ENCODE measurements at regions not wholly inside any gene's neighbourhood (a gene's known extent, or its start where the extent isn't known, plus 50 kb on each side); places are given as distances from the start of the nearest gene placed in this dataset.

DNA sequence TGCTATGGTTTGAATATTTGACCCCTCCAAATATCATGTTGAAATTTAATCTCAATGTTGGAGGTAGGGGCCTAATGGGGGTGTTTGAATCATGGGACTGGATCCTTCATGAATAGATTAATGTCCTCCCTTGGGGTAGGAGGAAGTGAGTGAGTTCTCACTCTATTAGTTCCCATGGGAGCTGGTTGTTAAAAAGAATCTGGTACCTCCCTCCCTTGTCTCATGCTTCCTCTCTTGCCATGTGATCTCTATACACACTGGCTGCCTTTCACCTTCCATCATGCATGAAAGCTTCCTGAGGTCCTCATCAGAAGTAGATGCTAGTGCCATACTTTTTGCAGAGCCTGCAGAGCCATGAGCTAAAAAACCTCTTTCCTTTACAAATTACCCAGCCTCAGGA, 177.7 kb upstream of the MCTP2 start:
- H3K4me1 Mint-ChIP-seq (ENCODE audit: low read depth): no peaks in the 10 kb centered on the region
- no peak overlapping the region for H3K27ac Mint-ChIP-seq
- H3K36me3 Mint-ChIP-seq (ENCODE audit: low read depth): no peaks in the 10 kb centered on the region
- no peaks in the 10 kb centered on the region for H3K9me3 Mint-ChIP-seq
- no peak overlapping the region for H3K4me3 Mint-ChIP-seq
- peaks cover 16% of the 10 kb centered on the region for H3K27me3 Mint-ChIP-seq

DNA sequence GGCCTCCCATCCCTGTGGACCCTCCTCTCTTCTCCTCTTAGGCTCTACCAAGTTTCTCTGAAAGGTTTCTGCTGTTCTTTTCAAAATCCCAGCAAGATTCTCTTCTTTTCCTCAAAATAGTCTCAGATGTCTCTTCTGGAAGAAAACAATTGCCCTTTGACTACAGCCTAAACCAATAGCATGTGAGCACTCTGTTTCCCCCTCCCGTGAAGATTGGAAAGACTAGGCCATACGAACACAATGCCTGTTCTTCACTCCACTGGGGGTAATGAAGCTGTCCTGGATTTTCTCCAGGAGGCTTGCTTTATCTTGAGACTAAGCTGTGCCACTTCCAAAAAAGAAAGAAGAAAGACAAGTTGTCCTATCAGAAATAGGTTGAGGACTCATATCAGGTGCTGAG, 178.7 kb upstream of the MCTP2 start:
- no peaks in the 10 kb centered on the region for H3K36me3 Mint-ChIP-seq (ENCODE audit: low read depth)
- H3K4me3 Mint-ChIP-seq: no peak overlapping the region
- H3K27ac Mint-ChIP-seq: no peak overlapping the region
- no peaks in the 10 kb centered on the region for H3K9me3 Mint-ChIP-seq
- no peaks in the 10 kb centered on the region for H3K4me1 Mint-ChIP-seq (ENCODE audit: low read depth)
- H3K27me3 Mint-ChIP-seq: peaks cover 13% of the 10 kb centered on the region

DNA sequence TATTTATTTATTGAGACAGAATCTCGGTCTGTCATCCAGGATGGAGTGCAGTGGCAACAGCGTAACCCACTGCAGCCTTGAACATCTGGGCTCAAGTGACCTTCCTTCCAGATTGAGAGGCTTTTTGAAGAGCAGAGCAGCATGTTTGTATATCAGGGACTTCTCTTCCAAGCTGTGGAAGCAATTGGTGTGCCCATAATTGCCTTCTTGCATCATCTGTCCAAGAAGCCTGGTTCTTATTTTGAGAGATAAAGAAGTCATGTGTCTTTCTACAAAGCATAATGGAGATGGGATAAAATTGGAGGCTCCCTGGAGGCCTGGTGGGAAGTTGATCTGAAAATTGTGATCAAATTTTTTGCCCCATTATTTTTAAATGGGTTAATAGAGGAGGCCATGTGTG, 183.8 kb upstream of the MCTP2 start:
- H3K9me3 Mint-ChIP-seq: peaks cover 4% of the 10 kb centered on the region

DNA sequence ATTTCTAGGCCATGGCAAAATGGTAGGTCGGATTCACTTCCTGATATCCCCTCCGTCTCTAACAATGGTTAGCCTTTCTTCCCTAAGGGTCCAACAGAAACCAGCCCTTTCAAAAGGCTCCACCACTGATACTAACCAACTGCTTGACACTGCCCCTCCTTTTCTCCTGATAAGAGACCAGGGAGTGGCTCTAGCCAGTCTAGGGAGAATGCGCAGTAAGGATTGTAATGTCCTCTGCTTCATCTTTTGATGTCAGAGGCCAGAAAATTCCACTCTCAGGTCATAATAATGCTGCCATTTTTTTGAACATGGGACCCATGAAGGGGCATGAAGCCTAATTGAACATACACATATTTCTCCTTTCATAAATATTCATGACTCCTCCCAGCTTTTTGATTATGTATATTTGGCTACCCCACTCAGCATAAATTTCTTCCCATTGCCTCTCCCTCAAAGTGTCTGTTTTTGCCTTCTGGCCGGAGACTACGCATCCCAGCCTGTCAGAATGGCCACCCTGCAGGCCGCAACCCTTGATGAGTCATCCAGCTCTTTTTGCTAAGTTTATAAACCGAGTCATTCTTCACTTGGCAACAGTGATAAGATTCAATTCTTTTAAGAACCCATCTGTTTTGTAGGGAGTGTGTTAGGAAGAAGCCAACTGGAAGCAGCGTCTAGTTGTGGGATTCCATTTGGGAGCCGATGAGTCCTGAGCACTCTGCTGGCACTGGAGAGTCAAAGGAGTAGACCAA, 189.0 kb upstream of the MCTP2 start:
- peaks cover 5% of the 10 kb centered on the region for H3K27me3 Mint-ChIP-seq
- no peaks in the 10 kb centered on the region for H3K4me1 Mint-ChIP-seq (ENCODE audit: low read depth)
- no peak overlapping the region for H3K27ac Mint-ChIP-seq
- H3K36me3 Mint-ChIP-seq (ENCODE audit: low read depth): no peaks in the 10 kb centered on the region
- H3K4me3 Mint-ChIP-seq: no peak overlapping the region
- H3K9me3 Mint-ChIP-seq: peaks cover 8% of the 10 kb centered on the region

More for the DNA sequence above, 183.8 kb upstream of the MCTP2 start:
- Mint-ChIP-seq H3K27ac (no peak overlapping the region), H3K4me3 (no peak overlapping the region), H3K4me1 (ENCODE audit: low read depth) (no peaks in the 10 kb centered on the region), H3K36me3 (ENCODE audit: low read depth) (no peaks in the 10 kb centered on the region), H3K27me3 (peaks cover 4% of the 10 kb centered on the region)

DNA sequence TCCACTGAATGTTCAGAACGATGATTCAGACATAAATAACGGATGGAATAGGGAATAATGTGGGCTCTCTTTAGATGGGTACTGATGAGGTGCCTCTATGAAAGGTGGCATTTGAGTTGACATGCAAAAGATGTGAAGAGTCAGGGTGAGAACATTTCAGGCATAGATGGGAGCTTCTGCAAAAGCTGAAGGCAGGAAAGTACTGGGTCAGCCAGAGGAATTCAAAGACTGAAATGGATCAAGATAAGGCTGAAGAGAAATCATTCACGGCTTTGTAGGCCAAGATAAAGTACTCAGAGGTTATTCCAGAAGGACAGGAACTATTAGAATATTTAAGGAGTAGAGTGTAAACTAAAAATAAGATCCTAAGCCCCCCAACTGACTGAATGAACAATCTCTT, 189.6 kb upstream of the MCTP2 start:
- no peak overlapping the region for H3K4me3 Mint-ChIP-seq
- no peak overlapping the region for H3K27ac Mint-ChIP-seq
- peaks cover 5% of the 10 kb centered on the region for H3K27me3 Mint-ChIP-seq
- peaks cover 8% of the 10 kb centered on the region for H3K9me3 Mint-ChIP-seq
- H3K4me1 Mint-ChIP-seq (ENCODE audit: low read depth): no peaks in the 10 kb centered on the region
- no peaks in the 10 kb centered on the region for H3K36me3 Mint-ChIP-seq (ENCODE audit: low read depth)

DNA sequence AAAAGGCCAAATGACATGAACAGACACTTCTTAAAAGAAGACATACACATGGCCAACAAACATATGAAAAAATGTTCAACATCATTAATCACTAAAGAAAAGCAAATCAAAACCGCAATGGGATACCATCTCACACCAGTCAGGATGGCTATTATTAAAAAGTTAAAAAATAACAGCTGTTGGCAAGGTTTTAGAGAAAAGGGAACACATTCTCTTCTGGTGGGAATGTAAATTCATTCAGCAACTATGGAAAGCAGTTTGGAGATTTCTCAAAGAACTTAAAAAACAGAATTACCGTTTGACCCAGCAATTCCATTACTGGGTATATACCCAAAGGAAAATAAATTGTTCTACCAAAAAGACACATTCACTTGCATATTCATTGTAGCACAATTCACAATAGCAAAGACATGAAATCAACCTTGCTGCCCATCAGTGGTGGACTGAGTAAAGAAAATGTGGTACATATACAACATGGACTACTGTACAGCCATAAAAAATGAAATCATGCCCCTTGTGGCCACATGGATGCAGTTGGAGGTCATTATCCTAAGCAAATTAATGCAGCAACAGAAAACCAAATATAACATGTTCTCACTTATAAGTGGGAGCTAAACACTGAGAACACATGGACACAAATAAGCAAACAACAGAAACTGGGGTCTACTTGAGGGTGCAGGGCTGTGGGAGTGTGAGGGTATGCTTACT, 190.7 kb upstream of the MCTP2 start:
- H3K4me1 Mint-ChIP-seq (ENCODE audit: low read depth): no peaks in the 10 kb centered on the region
- H3K27ac Mint-ChIP-seq: no peak overlapping the region
- peaks cover 5% of the 10 kb centered on the region for H3K27me3 Mint-ChIP-seq
- H3K9me3 Mint-ChIP-seq: peaks cover 6% of the 10 kb centered on the region
- no peak overlapping the region for H3K4me3 Mint-ChIP-seq
- H3K36me3 Mint-ChIP-seq (ENCODE audit: low read depth): no peaks in the 10 kb centered on the region

DNA sequence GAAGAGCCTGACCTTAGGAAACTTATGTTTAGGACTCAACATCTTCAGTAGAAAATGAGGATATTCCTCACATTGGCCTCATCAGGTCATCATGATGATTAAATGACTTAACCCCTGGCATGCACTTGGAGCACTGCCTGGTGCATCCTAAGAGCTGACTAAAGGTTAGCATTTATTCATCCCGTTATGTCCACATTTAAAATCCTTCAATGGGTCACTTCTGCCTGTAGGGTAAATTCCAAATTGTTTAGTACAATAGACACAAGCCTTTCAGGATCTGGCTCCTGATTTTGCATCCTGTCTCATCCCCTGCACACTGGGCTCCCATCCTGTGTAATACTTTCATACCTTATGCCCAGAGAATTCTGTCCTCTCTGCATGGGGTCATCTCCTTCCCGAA, 195.2 kb upstream of the MCTP2 start:
- Mint-ChIP-seq H3K4me1 (ENCODE audit: low read depth) (no peaks in the 10 kb centered on the region), H3K27me3 (peaks cover 14% of the 10 kb centered on the region), H3K9me3 (peaks cover 4% of the 10 kb centered on the region), H3K4me3 (no peak overlapping the region), H3K36me3 (ENCODE audit: low read depth) (no peaks in the 10 kb centered on the region), H3K27ac (no peak overlapping the region)

DNA sequence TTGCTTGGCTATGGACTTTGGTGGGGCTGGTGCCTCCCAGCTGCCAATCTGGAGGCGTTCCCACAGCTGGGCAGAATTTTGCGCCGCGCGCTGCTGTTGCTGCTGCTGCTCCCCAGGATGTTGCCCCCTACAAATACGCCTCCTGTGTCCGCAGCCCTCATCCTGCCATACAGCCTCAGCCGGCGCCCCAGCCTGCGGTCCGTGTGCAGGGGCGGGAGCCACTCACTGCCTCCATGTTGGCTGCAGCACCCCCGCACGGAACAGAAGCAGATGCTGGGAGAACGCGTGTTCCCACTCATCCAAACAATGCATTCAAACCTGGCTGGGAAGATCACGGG, 197.7 kb upstream of the MCTP2 start:
- no peak overlapping the region for H3K4me3 Mint-ChIP-seq
- H3K4me1 Mint-ChIP-seq (ENCODE audit: low read depth): no peaks in the 10 kb centered on the region
- no peak overlapping the region for H3K27ac Mint-ChIP-seq
- H3K9me3 Mint-ChIP-seq: peaks cover 4% of the 10 kb centered on the region
- no peaks in the 10 kb centered on the region for H3K36me3 Mint-ChIP-seq (ENCODE audit: low read depth)
- H3K27me3 Mint-ChIP-seq: peaks cover 14% of the 10 kb centered on the region

DNA sequence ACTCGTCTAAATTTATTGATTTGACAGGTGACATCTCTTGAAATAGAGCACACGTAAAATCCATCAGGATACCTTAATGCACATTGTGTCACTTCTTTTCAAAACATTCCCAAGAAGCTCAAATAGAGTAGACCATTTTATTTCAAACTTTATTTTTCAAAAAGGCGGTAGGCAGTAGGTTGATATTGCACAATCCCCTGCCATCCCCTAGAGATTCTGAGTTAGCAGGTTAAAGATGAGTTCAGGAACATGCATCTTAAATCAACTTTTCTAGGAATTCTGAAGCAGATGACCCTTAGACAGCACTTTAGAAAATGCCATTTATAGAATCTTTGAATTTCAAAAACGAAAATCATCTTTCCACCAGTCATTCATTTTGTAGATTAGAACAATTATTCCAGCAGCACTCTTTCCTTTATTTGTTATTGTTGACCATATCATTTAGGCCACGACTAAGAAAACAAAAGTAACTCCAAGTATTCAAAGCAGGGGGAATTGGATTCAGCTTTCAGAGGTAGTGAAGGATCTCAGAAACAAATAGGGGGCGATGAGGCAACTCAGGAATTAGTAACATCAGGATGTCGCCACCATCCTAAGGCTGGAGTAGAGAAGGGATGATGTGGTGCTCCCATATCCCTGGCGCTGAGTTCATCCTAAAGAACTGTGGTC, 198.2 kb upstream of the MCTP2 start:
- Mint-ChIP-seq H3K27ac (no peak overlapping the region), H3K4me1 (ENCODE audit: low read depth) (no peaks in the 10 kb centered on the region), H3K4me3 (no peak overlapping the region), H3K36me3 (ENCODE audit: low read depth) (no peaks in the 10 kb centered on the region), H3K27me3 (peaks cover 11% of the 10 kb centered on the region), H3K9me3 (peaks cover 2% of the 10 kb centered on the region)

DNA sequence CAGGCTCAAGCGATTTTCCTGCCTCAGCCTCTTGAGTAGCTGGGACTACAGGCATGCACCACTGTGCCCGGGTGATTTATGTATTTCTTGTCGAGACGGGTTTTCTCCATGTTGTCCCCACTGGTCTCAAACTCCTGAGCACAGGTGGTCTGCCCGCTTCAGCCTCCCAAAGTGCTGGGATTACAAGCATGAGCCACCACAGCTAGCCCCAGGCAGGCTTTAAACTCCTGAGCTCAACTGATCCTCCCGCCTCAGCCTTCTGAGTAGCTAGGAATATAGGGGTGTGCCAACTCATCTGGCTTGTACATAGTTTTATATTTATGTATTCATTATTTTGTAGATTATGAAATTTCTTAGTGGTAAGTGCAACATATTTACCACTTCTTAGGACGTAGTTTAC, 198.8 kb upstream of the MCTP2 start:
- peaks cover 13% of the 10 kb centered on the region for H3K27me3 Mint-ChIP-seq

DNA sequence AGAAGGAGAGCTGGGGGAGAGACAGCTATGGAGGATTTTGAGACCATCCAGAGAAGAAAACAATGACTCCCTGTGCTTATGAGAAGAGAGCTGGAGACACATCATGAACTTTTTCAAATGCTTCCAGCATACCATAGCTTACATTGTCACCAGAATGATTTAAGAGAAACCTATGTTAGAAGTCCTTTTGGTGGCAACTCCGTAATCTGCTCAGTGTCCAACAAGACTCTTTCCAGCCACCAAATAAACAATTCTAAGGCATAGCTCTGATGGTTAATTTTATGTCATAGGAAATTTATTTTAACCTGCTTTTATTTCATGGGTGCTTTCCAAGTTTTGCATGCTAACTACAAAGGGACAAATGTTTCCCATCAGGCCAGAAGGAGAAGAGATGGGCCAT, 200.3 kb upstream of the MCTP2 start:
- Mint-ChIP-seq H3K27me3 (peaks cover 14% of the 10 kb centered on the region), H3K4me1 (ENCODE audit: low read depth) (no peaks in the 10 kb centered on the region), H3K9me3 (no peaks in the 10 kb centered on the region), H3K4me3 (no peak overlapping the region), H3K36me3 (ENCODE audit: low read depth) (no peaks in the 10 kb centered on the region), H3K27ac (no peak overlapping the region)

More for the DNA sequence above, 198.8 kb upstream of the MCTP2 start:
- H3K27ac Mint-ChIP-seq: no peak overlapping the region
- H3K4me1 Mint-ChIP-seq (ENCODE audit: low read depth): no peaks in the 10 kb centered on the region
- H3K4me3 Mint-ChIP-seq: no peak overlapping the region
- no peaks in the 10 kb centered on the region for H3K9me3 Mint-ChIP-seq
- H3K36me3 Mint-ChIP-seq (ENCODE audit: low read depth): no peaks in the 10 kb centered on the region

DNA sequence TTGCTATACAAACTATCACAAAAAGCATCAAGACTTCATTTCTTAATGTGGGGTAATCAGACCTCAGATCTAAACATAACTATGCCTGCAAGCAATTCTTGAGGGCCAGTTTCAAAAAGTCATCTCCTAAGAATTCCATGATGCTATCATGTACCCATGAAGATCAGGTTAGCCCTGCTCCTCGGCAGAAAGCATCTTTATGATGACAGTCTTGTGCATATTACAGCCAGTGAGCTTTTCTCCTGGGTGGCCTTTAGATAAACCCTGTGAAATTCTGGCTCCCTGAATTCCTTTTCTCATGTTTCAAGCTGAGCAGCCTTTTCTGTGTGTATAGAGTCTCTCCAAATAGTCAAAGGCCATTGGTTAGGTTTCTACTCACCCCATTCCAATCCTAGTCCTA, 201.9 kb upstream of the MCTP2 start:
- Mint-ChIP-seq H3K27ac (no peak overlapping the region), H3K36me3 (ENCODE audit: low read depth) (no peaks in the 10 kb centered on the region), H3K9me3 (no peaks in the 10 kb centered on the region), H3K27me3 (peaks cover 17% of the 10 kb centered on the region), H3K4me3 (no peak overlapping the region), H3K4me1 (ENCODE audit: low read depth) (no peaks in the 10 kb centered on the region)

DNA sequence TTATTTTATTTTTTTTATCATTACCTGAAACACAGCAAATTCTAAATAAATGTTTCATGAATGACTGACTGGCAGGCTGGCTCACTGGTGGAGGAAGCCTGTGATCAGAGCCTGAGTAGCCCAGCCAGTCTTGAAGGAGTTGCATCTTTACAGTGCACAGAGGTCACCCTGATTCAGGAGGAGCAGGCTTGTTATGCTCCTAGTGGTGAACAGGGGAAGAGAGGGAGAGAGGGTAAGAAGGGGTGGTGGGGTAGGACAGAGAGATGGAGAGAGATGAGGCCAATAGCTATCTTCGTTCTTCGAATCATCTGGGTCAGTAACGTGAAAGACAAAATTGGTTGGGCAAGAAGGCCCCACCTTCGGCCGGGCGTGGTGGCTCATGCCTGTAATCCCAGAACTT, 202.6 kb upstream of the MCTP2 start:
- Mint-ChIP-seq H3K4me3 (no peak overlapping the region), H3K4me1 (ENCODE audit: low read depth) (no peaks in the 10 kb centered on the region), H3K9me3 (no peaks in the 10 kb centered on the region), H3K27ac (no peak overlapping the region), H3K27me3 (peaks cover 18% of the 10 kb centered on the region), H3K36me3 (ENCODE audit: low read depth) (no peaks in the 10 kb centered on the region)

DNA sequence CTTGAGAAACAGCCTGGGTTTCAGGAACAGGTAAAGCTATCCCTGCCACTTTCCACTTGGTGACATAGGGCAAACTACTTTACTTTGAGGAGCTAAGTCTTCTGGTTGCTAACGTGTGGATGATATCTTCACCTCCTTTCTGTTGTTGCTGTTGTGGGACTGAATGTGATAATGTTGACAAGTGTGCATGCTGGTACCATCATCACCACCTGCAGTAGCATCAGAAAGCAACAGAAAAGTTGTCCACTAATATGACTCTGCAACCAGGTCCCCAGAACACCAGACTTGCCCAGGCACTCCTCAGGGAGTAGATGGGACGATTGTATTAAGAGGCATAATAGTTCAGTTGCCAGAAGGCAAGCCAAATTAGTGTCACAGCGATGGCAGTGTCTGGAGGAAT, 203.2 kb upstream of the MCTP2 start:
- Mint-ChIP-seq H3K36me3 (ENCODE audit: low read depth) (no peaks in the 10 kb centered on the region), H3K27me3 (peaks cover 15% of the 10 kb centered on the region), H3K27ac (no peak overlapping the region), H3K4me1 (ENCODE audit: low read depth) (no peaks in the 10 kb centered on the region), H3K9me3 (no peaks in the 10 kb centered on the region), H3K4me3 (no peak overlapping the region)

DNA sequence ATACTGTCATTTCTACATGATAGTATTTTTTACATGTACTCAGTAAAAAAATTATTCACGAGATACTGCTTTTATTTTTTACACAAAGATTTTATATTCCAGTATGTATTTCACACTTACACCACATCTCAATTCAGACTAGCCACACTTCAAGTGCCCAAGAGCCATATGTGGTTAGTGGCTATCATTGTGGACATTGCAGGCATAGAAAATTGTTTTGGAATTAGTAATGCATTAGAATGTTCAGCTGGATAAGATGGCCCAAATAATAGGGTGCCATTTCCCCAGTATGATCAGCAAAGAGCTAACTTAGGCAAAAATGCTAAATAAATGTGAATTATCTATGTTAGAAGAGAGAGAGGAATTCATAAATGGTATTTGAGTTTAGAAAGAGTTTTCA, 203.8 kb upstream of the MCTP2 start:
- H3K27me3 Mint-ChIP-seq: peaks cover 14% of the 10 kb centered on the region

More for the DNA sequence above, 203.8 kb upstream of the MCTP2 start:
- no peaks in the 10 kb centered on the region for H3K9me3 Mint-ChIP-seq
- H3K36me3 Mint-ChIP-seq (ENCODE audit: low read depth): no peaks in the 10 kb centered on the region
- H3K4me3 Mint-ChIP-seq: no peak overlapping the region
- no peaks in the 10 kb centered on the region for H3K4me1 Mint-ChIP-seq (ENCODE audit: low read depth)
- no peak overlapping the region for H3K27ac Mint-ChIP-seq

All from stimulated activated naive CD8-positive, alpha-beta T cell treated with anti-CD3 and anti-CD28 coated beads, Interleukin-15, Interleukin-2, amounts not matched to agents 100 ng/mL and 50 ng/mL, for 24 hours (primary cell).